ACHN (cell line): ENCODE measurements at regions not wholly inside any gene's neighbourhood (a gene's known extent, or its start where the extent isn't known, plus 50 kb on each side); places are given as distances from the start of the nearest gene placed in this dataset.

Experiments
- DNase-seq: peaks from one replicate; pipeline ENCODE4 v3.0.0-alpha.2; 2015
- in situ Hi-C: cut with HindIII; loops from 2 replicates; pipeline ENCODE4 v1.10.0; 2017; ENCODE audit warnings: low sequenced_read_pairs, low pct_ligation_motif_present, low pct_unique_long_range_greater_than_20kb

GRCh38 chr11:33618351-33618710 lies 82.3 kb downstream of the C11orf91 start:
- in situ Hi-C loops: no loop called here
- DNase-seq: no peak

GRCh38 chr11:33617672-33618350 lies 82.8 kb downstream of the C11orf91 start:
- no peak for DNase-seq
- in situ Hi-C loops: no loop called here

DNA sequence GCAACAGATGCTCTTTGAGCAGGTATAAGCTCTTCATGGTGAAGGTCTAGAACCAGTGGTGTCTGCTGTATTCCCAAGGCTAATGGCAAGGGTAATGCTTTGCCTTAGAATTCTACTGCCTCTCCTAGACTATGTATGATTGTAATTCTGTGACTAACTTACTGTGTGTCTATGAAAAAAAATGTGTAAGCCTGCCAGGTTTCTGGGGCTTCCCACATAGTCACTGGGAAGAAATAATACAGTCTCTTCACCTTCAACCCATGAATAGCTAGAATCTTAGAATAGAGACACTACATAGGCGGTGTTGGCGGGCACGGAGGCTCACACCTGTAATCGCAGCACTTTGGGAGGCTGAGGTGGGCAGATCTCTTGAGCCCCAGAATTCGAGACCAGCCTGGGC lies 84.1 kb downstream of the C11orf91 start:
- in situ Hi-C loops: no loop called here
- no peak for DNase-seq

DNA sequence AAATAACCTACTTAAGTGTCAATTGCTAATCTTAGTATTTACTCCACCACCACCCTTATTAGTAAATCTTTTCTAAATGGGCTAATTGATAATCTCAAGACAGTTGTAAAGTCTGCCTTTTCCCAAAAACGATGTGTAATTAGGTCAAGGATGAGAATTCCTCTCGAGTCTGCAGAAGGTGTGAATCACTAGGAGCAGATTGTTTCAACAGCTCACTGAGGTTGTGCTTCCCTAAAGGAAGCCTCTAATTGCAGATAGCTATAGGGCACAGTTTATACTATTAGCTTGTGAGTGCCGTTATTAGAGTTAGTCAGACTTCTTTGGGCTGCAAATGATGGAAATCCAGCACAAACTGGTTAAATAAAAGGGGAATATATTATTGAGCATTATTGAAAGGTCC lies 84.9 kb downstream of the C11orf91 start:
- no peak for DNase-seq
- in situ Hi-C loops: no loop called here

GRCh38 chr11:33613404-33613803 lies 87.2 kb downstream of the C11orf91 start:
- no peak for DNase-seq
- in situ Hi-C loops: no loop called here

DNA sequence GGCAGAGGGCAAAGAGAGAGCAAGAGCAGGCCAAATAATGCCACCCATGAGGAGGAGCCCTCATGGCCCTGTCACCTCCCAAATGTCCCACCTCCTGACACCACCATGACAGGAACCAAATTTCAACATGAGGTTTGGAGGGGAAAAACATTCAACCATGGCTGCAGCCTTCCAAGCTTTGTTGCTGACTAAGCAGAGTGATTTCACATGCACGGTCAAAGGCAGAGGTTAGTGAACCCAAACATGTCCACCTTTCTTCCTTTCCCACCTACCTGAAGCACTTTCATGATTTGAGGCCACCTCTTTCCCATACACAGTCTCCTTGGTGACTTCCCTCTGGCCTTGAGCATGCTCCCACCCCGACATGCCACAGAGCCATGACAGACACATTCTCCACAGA lies 89.7 kb downstream of the C11orf91 start:
- in situ Hi-C loops: no loop called here
- no peak for DNase-seq

- in situ Hi-C loops: no loop called here
- DNase-seq: no peak
Observed at GRCh38 chr11:33608386-33608785, 92.2 kb downstream of the C11orf91 start.

- no peak for DNase-seq
- in situ Hi-C loops: no loop called here
Observed at GRCh38 chr11:33606762-33607161, 93.9 kb downstream of the C11orf91 start.

DNA sequence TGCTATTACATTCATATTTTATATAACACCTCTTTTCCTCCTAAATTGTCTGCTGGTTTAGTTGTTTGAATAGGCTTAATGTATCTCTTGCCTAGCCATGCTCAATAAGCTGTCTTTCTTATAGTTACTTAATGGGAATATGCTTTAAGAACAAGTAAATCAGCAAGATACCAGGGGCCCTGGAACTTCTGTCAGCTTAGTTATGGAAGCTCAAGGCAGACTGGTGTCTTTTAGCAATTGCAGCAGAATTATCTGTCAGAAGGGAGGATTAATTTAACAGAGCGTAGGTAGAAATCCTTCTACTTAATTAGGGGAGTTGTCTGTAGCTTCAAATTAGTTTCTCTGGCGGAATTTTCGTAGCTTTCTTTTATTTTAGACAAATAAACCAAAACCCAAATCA lies 94.9 kb downstream of the C11orf91 start:
- DNase-seq: no peak
- in situ Hi-C loops: no loop called here

DNA sequence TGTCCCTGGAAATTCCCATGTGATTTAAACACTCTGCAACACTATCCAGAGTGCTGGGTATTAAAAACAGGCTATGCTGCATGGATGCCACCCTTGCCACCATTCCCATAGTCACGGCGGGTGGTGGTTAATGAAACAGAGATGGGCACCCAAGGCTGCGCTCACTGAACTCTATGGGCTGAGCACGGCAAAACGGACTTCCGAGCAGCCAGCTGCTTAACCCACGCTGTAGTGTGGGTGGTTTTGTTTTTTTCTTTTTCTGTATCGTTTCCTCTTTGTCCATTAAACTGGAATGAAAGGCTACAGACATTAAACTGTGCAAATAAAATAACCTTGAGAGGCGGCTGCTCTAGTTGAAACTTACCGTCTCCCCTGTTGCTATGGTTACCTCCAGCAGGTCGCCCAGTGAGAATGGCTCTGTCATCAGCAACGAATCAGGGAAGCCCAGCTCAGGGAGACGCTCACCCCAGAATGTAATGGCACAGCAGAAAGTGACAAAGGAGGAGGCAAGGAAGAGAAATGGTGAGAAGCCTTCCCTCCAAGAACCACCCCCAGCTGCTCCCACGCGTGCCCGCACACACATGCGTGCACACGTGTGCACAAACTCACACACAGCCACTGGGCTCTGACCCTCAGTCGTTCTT lies 102.1 kb downstream of the C11orf91 start:
- in situ Hi-C loops: no loop called here
- DNase-seq: no peak

- in situ Hi-C loops: no loop called here
- DNase-seq: no peak
Observed at GRCh38 chr11:33594188-33594587, 106.4 kb downstream of the C11orf91 start.

- in situ Hi-C loops: no loop called here
- no peak for DNase-seq
Observed at GRCh38 chr11:33590441-33590840, 110.2 kb downstream of the C11orf91 start.

GRCh38 chr11:33588056-33588455 lies 112.6 kb downstream of the C11orf91 start:
- in situ Hi-C loops: no loop called here
- no peak for DNase-seq

DNA sequence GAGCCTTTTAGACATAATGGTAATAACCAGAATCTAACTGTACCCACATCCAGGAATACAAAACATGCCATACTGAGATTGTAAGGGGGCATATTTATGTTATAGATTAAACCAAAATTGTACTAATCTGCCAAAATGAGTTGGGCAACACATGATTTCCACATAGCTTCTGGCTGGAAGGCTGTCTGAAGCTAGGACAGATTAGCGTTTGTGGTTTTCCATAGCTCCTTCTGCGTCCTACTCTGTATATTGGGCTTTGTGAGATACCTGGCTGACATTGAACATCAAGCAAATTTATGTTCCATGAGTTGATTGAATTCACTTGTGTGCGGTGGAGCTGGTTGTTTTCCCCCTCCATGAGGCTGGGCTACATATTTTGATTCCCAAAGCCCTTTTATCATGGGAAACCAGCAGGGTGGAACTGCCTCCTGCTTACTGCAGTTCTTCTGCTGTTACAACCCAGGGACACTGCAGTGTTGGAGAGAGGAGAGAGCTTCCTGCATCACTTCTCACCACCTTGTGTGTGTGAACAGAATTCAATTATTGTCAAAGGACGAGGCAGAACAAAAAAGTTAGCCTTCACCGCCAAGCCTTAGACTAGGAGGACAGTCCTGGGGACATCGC lies 114.9 kb downstream of the C11orf91 start:
- DNase-seq: no peak
- in situ Hi-C loops: no loop called here

DNA sequence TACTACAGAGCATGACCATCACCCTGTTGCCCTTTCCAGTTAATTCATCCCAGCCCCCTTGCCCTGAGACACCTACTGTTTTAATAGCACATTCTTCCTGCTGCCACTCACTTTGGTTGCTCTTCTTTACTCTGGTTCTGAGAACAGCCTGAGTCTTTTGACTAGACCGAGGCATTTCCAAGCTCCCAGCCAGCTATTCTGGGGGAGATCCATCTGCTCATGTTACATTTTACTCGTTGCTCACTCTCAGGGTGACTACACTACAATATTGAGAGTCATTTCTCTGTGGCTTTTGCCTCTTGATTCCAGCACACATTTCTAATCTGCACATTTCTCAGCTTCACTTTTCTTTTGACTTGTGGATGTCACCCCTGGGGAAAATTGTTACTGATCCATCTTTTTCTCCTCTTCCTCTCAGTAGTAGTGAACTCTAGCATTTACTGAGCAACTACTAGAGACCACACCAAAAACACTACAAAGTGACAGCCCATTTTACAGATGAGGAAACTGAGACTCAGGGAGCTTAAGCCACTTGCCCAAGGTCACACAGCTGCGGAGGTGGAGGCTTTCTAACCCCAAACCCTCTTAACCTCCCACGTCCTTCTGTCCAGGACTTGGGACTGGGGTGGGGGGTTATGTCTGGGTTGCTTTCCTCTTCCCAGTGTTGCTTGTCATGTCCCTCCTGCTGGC lies 117.8 kb downstream of the C11orf91 start:
- no peak for DNase-seq
- in situ Hi-C loops: no loop called here

- no peak for DNase-seq
Observed at GRCh38 chr11:33579101-33579500, 121.5 kb downstream of the C11orf91 start.

DNA sequence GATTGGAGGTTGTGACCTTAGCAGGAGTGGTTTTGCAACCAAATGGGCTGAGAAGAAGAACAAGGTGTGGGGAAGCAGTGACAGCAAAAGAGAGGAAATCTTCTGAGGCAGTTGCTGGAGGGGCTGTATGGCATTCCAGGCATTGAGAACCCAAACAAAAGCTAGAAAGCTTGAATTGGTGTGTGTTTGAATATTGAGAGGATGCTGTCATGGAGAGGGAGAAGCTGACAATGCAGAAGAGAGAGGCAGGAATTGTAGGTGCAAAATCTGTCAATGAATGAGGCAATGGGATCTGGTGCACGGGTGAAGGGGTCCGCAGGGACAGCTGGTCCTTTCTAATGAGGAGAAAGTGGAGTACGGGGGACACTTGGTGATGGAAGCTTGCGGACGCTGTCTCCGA lies 123.4 kb downstream of the C11orf91 start:
- in situ Hi-C loops: no loop called here
- no peak for DNase-seq

More at GRCh38 chr11:33579101-33579500, 121.5 kb downstream of the C11orf91 start:
- in situ Hi-C loops: no loop called here

DNA sequence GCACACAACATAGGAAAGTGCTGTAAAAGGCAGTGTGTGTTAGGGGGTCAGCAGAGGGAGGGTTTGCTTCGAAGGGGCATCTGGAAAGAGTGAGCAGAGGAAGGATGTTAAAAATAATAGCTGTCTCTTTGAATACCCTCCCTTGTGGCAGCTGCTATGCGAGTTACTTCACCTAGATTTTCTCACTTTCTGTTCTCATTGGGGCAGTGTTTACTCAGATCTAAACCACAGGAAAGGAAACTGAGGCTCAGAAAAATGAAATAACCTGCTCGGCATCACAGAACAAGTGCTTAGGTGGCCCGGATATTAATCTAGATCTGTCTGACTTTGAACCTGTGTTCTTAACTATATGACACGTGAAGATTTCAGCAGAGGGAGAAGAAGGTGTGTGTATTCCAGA lies 125.3 kb downstream of the C11orf91 start:
- DNase-seq: no peak
- in situ Hi-C loops: no loop called here

- DNase-seq: no peak
- in situ Hi-C loops: no loop called here
Observed at GRCh38 chr11:33574331-33574730, 126.3 kb downstream of the C11orf91 start.
